GM18907 (cell line): ENCODE measurements at regions not wholly inside any gene's neighbourhood (a gene's known extent, or its start where the extent isn't known, plus 50 kb on each side); places are given as distances from the start of the nearest gene placed in this dataset.
"Not testable (repeated sequence)": the region's sequence is repeated elsewhere in the genome, so short reads cannot be mapped to it uniquely, and the experiment has no call there.

Experiments
- ATAC-seq: cut with Tn5 transposase; IDR thresholded peaks from one replicate; pipeline ENCODE4 v1.9.1; 2021; ENCODE audit warnings: mild to moderate bottlenecking, moderate library complexity; ENCODE audit not compliant: unreplicated experiment

GRCh38 chr10:81200801-81201200 lies 663.1 kb downstream of the SH2D4B start:
- ATAC-seq = no peak

- not testable (repeated sequence) for ATAC-seq
Measured at GRCh38 chr10:81207359-81207758, 667.6 kb upstream of the NRG3 start.

DNA sequence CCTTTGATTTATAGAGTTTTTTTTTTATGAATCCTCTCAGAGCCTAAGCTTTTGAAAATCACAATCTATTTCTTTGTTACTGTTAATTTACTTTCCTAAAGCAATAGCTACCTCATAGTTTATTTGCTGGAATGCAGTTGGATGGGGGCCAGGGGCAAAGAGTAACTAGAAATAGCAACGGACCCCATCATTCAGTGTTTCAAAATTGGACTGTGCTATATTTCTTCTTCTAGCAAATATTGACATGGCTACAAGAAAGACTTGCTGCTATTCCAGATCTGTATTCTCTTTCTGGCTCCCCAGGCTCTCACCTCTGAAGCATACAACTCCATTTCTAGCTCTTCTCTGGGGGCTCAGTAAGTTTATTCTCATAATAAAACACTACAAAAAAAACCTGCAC lies 661.6 kb upstream of the NRG3 start:
- ATAC-seq = no peak

DNA sequence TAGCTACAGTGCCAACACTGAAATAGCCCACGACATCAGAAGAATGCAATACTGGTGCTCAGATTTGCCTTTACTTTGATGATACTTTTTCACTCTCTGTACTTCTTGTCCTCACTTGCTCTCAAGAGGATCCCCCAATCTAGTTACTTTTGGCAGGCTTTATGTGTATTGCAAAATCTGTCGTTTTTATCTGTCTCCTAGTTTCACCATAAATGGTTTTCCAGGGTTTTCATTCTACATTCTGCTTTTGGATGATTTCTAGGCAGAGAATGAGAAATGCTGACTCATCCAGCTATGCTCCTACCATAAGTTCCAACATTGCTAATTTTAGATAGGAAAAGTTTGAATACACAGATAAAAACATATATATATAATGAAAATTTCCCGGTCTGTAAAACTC lies 659.5 kb upstream of the NRG3 start:
- no peak for ATAC-seq

- no peak for ATAC-seq
Measured at GRCh38 chr10:81216949-81217348, 658.0 kb upstream of the NRG3 start.

- ATAC-seq = no peak
Measured at GRCh38 chr10:81218307-81218706, 656.7 kb upstream of the NRG3 start.

DNA sequence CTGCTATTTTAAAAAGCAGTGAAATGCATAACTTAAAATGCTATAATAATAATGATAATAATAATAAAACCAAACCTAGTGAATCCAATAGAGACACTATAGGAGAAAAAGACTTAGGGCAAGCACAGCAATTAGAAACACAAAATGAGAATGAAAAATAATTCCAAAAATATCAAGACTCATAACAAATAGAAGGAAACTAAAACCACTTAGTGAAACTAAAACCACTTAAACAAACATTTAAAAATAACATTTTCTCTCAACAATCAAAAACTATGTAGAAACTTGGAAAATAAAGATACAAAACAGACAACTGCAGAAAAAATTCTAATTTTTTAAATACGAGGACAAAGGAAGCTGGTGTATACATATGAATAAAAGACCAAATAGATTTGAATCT lies 655.2 kb upstream of the NRG3 start:
- ATAC-seq = no peak

GRCh38 chr10:81248886-81249285 lies 626.1 kb upstream of the NRG3 start:
- no peak for ATAC-seq

- ATAC-seq = no peak
Measured at GRCh38 chr10:81251457-81252115, 623.4 kb upstream of the NRG3 start.

DNA sequence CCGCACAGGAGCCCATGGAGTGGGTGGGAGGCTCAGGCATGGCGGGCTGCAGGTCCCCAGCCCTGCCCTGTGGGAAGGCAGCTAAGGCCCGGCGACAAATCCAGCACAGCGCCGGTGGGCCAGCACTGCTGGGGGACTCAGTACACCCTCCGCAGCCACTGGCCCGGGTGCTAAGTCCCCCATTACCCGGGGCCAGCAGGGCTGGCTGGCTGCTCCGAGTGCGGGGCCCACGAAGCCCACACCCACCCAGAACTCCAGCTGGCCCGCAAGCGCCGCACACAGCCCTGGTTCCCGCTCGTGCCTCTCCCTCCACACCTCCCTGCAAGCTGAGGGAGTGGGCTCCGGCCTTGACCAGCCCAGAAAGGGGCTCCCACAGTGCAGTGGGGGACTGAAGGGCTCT lies 610.0 kb upstream of the NRG3 start:
- ATAC-seq = not testable (repeated sequence)

DNA sequence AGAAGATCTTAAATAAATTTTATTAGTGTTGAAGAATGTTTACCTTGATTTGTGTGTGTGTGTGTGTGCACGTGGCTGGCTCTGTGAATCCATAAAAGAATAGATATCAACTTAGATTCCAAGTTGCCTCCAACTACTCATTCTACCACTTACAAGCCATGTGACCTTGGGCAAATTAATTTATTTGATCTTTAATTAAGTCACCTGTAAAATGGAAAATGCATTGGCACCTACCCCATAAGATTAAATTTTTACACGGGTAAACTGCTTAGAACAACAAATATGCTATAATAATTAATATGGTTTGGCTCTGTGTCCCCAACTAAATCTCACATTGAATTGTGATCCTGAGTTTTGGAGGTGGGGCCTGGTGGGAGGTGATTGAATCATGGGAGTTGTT lies 604.9 kb upstream of the NRG3 start:
- no peak for ATAC-seq

- ATAC-seq = no peak
Measured at GRCh38 chr10:81280497-81281479, 594.2 kb upstream of the NRG3 start.

GRCh38 chr10:81288544-81288943 lies 586.5 kb upstream of the NRG3 start:
- no peak for ATAC-seq

DNA sequence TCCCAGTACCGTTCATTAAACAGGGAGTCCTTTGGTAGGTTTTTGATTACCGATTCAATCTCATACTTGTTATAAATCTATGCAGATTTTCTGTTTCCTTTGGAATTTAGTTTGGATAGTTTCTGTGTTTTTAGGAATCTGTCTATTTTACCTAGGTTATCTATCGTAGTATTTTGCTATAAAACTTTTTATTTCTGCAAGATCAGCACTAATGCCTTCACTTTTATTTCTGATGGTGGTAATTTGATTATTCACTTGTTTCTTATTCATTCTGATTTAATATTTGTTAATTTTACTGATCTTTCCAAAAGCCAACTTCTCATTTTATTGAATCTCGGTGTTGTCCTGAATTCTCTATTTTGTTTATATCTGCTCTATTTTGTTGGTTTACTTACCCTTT lies 577.7 kb upstream of the NRG3 start:
- ATAC-seq = no peak

DNA sequence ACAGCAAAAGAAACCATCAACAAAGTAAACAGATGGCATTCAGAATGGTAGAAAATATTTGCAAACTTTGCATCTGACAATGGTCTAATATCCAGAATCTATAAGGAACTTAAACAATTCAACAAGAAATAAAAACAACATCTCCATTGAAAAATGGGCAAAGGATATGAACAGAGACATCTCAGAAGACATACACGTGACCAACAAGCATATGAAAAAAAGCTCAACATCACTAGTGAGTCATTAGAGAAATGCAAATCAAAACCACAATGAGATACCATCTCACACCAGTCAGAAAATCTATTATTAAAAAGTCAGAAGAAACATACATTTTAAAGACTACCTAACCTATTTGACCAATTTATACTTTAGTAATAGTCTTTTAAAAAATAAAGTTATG lies 571.3 kb upstream of the NRG3 start:
- no peak for ATAC-seq

DNA sequence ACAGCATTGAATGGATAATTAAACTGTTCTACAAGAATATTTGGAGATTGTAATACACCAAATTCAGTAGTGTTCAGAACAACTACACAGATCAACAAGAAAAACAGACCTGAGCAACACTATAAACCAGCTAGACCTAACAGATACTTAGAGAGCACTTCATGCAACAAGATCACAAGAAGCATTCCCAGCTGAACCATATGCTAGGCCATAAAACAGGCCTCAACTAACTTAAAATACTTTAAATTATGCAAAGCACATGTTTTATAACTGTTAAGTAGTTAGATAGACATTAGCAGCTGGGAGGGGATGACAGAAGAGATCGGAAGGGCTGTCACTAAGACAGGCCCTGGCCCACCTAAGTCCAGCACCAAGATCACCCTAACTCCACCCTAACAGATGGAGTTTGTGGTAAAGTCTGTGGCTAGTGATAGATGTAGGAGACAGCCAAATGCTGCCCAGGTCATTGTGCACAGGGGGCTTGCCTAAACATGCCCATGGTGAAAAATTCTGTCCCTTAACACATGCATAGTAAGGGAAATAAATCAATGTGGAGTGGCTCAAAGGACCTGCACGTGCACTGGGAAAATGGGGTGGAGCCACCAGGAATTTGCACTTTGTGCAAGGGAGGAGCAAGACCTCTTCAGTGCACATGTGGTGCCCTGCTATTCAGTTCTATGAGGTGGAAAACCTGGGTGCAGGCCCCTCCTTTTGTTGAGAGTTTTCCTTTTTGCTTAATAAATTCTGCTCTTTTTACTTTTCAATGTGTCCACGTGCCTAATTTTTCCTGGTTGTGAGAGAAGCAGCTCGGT lies 567.8 kb upstream of the NRG3 start:
- ATAC-seq = no peak

DNA sequence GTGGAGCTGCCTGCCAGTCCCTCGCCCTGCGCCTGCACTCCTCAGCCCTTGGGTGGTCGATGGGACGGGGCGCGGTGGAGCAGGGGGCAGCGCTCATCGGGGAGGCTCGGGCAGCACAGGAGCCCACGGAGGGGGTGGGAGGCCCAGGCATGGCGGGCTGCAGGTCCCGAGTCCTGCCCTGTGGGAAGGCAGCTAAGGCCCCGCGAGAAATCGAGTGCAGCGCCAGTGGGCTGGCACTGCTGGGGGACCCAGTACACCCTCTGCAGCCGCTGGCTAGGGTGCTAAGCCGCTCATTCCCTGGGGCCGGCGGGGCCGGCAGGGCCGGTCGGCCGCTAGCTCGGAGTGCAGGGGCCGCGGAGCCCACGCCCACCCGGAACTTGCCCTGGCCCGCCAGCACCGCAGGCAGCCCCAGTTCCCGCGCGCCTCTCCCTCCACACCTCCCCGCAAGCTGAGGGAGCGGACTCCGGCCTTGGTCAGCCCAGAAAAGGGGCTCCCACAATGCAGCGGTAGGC lies 565.9 kb upstream of the NRG3 start:
- no peak for ATAC-seq

GRCh38 chr10:81314471-81314870 lies 560.5 kb upstream of the NRG3 start:
- no peak for ATAC-seq

GRCh38 chr10:81315026-81315425 lies 560.0 kb upstream of the NRG3 start:
- ATAC-seq = no peak

DNA sequence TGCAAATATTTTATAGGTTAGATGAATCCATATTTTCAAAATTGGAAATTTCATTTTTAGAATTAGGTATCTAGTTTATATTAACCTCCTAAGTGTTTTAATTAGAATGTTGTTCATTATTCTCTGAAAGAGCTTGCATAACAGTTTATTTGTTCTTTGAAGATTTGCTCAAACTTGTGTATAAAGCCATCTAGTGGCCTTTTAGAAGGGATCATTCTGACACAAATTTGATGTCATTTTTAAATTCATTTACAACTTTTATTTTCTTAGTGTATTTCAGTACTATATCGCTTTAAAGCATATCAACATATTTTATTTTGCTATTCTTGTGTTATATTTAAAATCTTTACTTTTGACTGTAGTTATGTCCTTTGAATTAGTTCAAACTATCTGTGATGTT lies 527.0 kb upstream of the NRG3 start:
- no peak for ATAC-seq

- ATAC-seq = no peak
Measured at GRCh38 chr10:81367132-81367531, 507.9 kb upstream of the NRG3 start.
